ENCODE measurements at regions not wholly inside any gene's neighbourhood (a gene's known extent, or its start where the extent isn't known, plus 50 kb on each side); places are given as distances from the start of the nearest gene placed in this dataset.

DNA sequence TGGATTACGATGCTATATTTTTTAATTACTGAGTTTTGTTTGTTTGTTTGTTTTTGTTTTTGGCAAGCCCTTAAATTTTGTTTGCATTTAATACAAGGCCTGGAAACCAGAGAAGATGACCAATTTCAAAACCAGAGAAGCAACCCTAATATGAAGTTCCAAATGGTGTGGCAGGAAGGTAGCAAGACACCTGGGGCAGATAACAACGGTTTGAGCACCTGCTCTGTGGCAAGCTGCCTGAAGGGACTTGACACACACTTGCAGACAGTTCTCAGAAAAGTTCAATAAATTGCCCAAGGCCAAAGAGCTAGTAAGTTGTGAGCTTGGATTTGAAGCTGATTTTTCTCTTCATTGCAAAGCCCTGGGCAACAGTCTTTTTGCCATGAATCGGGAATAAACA lies 151.2 kb upstream of the UBE2E1 start:
- no peak for TF ChIP-seq POLR2A (IDR thresholded peaks at IDR 0.05)
- TF ChIP-seq, protein P1, sequence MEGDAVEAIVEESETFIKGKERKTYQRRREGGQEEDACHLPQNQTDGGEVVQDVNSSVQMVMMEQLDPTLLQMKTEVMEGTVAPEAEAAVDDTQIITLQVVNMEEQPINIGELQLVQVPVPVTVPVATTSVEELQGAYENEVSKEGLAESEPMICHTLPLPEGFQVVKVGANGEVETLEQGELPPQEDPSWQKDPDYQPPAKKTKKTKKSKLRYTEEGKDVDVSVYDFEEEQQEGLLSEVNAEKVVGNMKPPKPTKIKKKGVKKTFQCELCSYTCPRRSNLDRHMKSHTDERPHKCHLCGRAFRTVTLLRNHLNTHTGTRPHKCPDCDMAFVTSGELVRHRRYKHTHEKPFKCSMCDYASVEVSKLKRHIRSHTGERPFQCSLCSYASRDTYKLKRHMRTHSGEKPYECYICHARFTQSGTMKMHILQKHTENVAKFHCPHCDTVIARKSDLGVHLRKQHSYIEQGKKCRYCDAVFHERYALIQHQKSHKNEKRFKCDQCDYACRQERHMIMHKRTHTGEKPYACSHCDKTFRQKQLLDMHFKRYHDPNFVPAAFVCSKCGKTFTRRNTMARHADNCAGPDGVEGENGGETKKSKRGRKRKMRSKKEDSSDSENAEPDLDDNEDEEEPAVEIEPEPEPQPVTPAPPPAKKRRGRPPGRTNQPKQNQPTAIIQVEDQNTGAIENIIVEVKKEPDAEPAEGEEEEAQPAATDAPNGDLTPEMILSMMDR (IDR thresholded peaks at IDR 0.05): no peak
